CD4-positive, alpha-beta T cell treated with Interferon alpha-2 for 1 hour (primary cell): ENCODE measurements at regions not wholly inside any gene's neighbourhood (a gene's known extent, or its start where the extent isn't known, plus 50 kb on each side); places are given as distances from the start of the nearest gene placed in this dataset.
A peak's percentile ranks its signal among the peaks of the same experiment; 100 is the strongest.

Source experiments
- DNase-seq, 2 donors: peaks; one replicate each; pipeline ENCODE4 v3.0.0-alpha.2; 2020 to 2022

GRCh38 chr1:111556325-111557037, 53.0 kb upstream of the ADORA3 start:
- peak in 1 of 2 donors; percentile 33 for DNase-seq

- DNase-seq, result no peak
These were observed 56.4 kb upstream of the ADORA3 start for GRCh38 chr1:111559736-111560279.

GRCh38 chr1:111561328-111561727, 57.9 kb upstream of the ADORA3 start:
- DNase-seq, result no peak

- DNase-seq, result no peak
These were observed 56.0 kb upstream of the RAP1A start for GRCh38 chr1:111563619-111564018.

- DNase-seq, result no peak
These were observed 54.5 kb upstream of the RAP1A start for GRCh38 chr1:111565079-111565478.

GRCh38 chr1:111565968-111566367, 53.6 kb upstream of the RAP1A start:
- no peak for DNase-seq

GRCh38 chr1:111568160-111568647, 51.4 kb upstream of the RAP1A start:
- no peak for DNase-seq
